H9 (cell line): ENCODE measurements at regions not wholly inside any gene's neighbourhood (a gene's known extent, or its start where the extent isn't known, plus 50 kb on each side); places are given as distances from the start of the nearest gene placed in this dataset.

Experiments
- DNase-seq: peaks from one replicate; pipeline ENCODE4 v3.0.0-alpha.2; 2017
- H2AFZ ChIP-seq: one replicate; pipeline ENCODE4 v1.6.1; 2013; ENCODE audit warnings: mild to moderate bottlenecking, low read length, control low read depth, moderate library complexity
- H2AK5ac ChIP-seq: 2 replicates; pipeline ENCODE4 v1.6.1; 2013; ENCODE audit warnings: low read length, control low read depth, mixed read lengths; ENCODE audit not compliant: insufficient read length
- H2BK120ac ChIP-seq: one replicate; pipeline ENCODE4 v1.6.1; 2013; ENCODE audit warnings: low read depth, mild to moderate bottlenecking, low read length, control low read depth, inconsistent platforms; ENCODE audit not compliant: poor library complexity, severe bottlenecking
- H2BK12ac ChIP-seq: 2 replicates; pipeline ENCODE4 v1.6.1; 2013; ENCODE audit warnings: low read length, control low read depth, mixed read lengths, low read depth; ENCODE audit not compliant: insufficient read length
- H2BK15ac ChIP-seq: 2 replicates; pipeline ENCODE4 v1.6.1; 2013; ENCODE audit warnings: low read depth, low read length, control low read depth
- H2BK20ac ChIP-seq: one replicate; pipeline ENCODE4 v1.6.1; 2013; ENCODE audit warnings: low read depth, mild to moderate bottlenecking, low read length, control low read depth, inconsistent platforms; ENCODE audit not compliant: poor library complexity, severe bottlenecking
- H2BK5ac ChIP-seq: 2 replicates; pipeline ENCODE4 v1.6.1; 2013; ENCODE audit warnings: low read length, control low read depth, mixed read lengths; ENCODE audit not compliant: insufficient read length
- H3K14ac ChIP-seq: 2 replicates; pipeline ENCODE4 v1.6.1; 2013; ENCODE audit warnings: low read length, control low read depth; ENCODE audit not compliant: insufficient read depth
- H3K18ac ChIP-seq: 2 replicates; pipeline ENCODE4 v1.6.1; 2013; ENCODE audit warnings: low read depth, mild to moderate bottlenecking, mixed read lengths, low read length, control low read depth; ENCODE audit not compliant: insufficient read length
- H3K23ac ChIP-seq: 2 replicates; pipeline ENCODE4 v1.6.1; 2013; ENCODE audit warnings: low read length, control low read depth, mixed read lengths, low read depth; ENCODE audit not compliant: insufficient read length
- H3K23me2 ChIP-seq: 2 replicates; pipeline ENCODE4 v1.6.1; 2013; ENCODE audit warnings: low read depth, mild to moderate bottlenecking, mixed read lengths, low read length, control low read depth; ENCODE audit not compliant: insufficient read length, poor library complexity, severe bottlenecking
- H3K27ac ChIP-seq: 2 replicates; pipeline ENCODE4 v1.5.1; 2013; ENCODE audit warnings: low read length, control low read depth, mixed read lengths, low read depth; ENCODE audit not compliant: insufficient read length
- H3K27me3 ChIP-seq: 2 replicates; pipeline ENCODE4 v1.6.1; 2013; ENCODE audit warnings: low read length, control low read depth, inconsistent platforms; ENCODE audit not compliant: insufficient read depth
- H3K4ac ChIP-seq: 2 replicates; pipeline ENCODE4 v1.6.1; 2013; ENCODE audit warnings: low read depth, mild to moderate bottlenecking, control low read depth, inconsistent platforms, low read length, moderate library complexity
- H3K4me1 ChIP-seq: 2 replicates; pipeline ENCODE4 v1.6.1; 2013; ENCODE audit warnings: low read length, control low read depth, inconsistent platforms; ENCODE audit not compliant: insufficient read depth
- H3K4me2 ChIP-seq: 2 replicates; pipeline ENCODE4 v1.6.1; 2013; ENCODE audit warnings: low read length, control low read depth, mixed read lengths; ENCODE audit not compliant: insufficient read length, insufficient read depth
- H3K56ac ChIP-seq: 2 replicates; pipeline ENCODE4 v1.6.1; 2013; ENCODE audit warnings: low read depth, mild to moderate bottlenecking, mixed read lengths, low read length, control low read depth; ENCODE audit not compliant: insufficient read length
- H3K79me1 ChIP-seq: 2 replicates; pipeline ENCODE4 v1.6.1; 2013; ENCODE audit warnings: low read depth, mild to moderate bottlenecking, moderate library complexity, low read length, control low read depth, inconsistent platforms; ENCODE audit not compliant: insufficient read depth, poor library complexity, severe bottlenecking
- H3K79me2 ChIP-seq: 2 replicates; pipeline ENCODE4 v1.6.1; 2013; ENCODE audit warnings: low read length, control low read depth, inconsistent platforms; ENCODE audit not compliant: insufficient read depth
- H3K9ac ChIP-seq: 2 replicates; pipeline ENCODE4 v1.6.1; 2013; ENCODE audit warnings: low read length, control low read depth, mixed read lengths; ENCODE audit not compliant: insufficient read length; ENCODE audit errors: extremely low read depth
- H3K9me3 ChIP-seq: one replicate; pipeline ENCODE4 v1.6.1; 2013; ENCODE audit warnings: low read depth, low read length, inconsistent platforms; ENCODE audit not compliant: control insufficient read depth
- H3T11ph ChIP-seq: one replicate; pipeline ENCODE4 v1.6.1; 2013; ENCODE audit warnings: mild to moderate bottlenecking, low read length, control low read depth, inconsistent platforms
- H4K20me1 ChIP-seq: one replicate; pipeline ENCODE4 v1.6.1; 2013; ENCODE audit not compliant: control insufficient read depth, insufficient read length, insufficient read depth
- H4K5ac ChIP-seq: 2 replicates; pipeline ENCODE4 v1.6.1; 2013; ENCODE audit warnings: low read depth, mild to moderate bottlenecking, mixed read lengths, low read length, control low read depth; ENCODE audit not compliant: insufficient read length
- H4K8ac ChIP-seq: replicated peaks from 2 replicates; pipeline ENCODE4 v1.6.1; 2013; ENCODE audit warnings: low read length, control low read depth, mixed read lengths, low read depth; ENCODE audit not compliant: insufficient read length
- H4K91ac ChIP-seq: 2 replicates; pipeline ENCODE4 v1.6.1; 2013; ENCODE audit warnings: low read depth, mild to moderate bottlenecking, moderate library complexity, mixed read lengths, low read length, control low read depth; ENCODE audit not compliant: insufficient read length
- H3K27ac Mint-ChIP-seq, 3 experiments: 2 replicates in 2 of 3; 3 replicates in 1 of 3; pipeline ENCODE4 v1.8.0; 2020 to 2021; ENCODE audit warnings: mixed read lengths in 3 of 3, mild to moderate bottlenecking in 1 of 3, moderate library complexity in 1 of 3
- H3K27me3 Mint-ChIP-seq: 2 replicates; pipeline ENCODE4 v1.8.0; 2021; ENCODE audit warnings: low read depth, mild to moderate bottlenecking, moderate library complexity, mixed read lengths
- H3K36me3 Mint-ChIP-seq, 3 experiments: 2 replicates in 2 of 3; 3 replicates in 1 of 3; pipeline ENCODE4 v1.8.0; 2020 to 2021; ENCODE audit warnings: low read depth in 3 of 3, mixed read lengths in 3 of 3; ENCODE audit not compliant: insufficient read depth in 1 of 3
- H3K4me1 Mint-ChIP-seq, 2 experiments: 2 replicates each; pipeline ENCODE4 v1.8.0; 2020; ENCODE audit warnings: mixed read lengths in 2 of 2
- H3K4me3 Mint-ChIP-seq, 2 experiments: 2 replicates in 1 of 2; 3 replicates in 1 of 2; pipeline ENCODE4 v1.8.0; 2020 to 2021; ENCODE audit warnings: mild to moderate bottlenecking in 2 of 2, mixed read lengths in 2 of 2, moderate library complexity in 1 of 2
- H3K9me3 Mint-ChIP-seq, 2 experiments: 2 replicates in 1 of 2; 3 replicates in 1 of 2; pipeline ENCODE4 v1.8.0; 2020; ENCODE audit warnings: mild to moderate bottlenecking in 2 of 2, mixed read lengths in 2 of 2, moderate library complexity in 1 of 2
- CTCF ChIP-seq: fragments of 200-600 bp; sonication (generic); conservative IDR thresholded peaks from 3 replicates; pipeline ENCODE4 v1.8.0; 2021; ENCODE audit warnings: antibody characterized with exemption, mild to moderate bottlenecking
- WGBS: extraction: QIAGEN DNeasy Blood & Tissue Kit; methylation state at CpG from one replicate; pipeline ENCODE4 v1.1.7; 2013; ENCODE audit warnings: missing lambda C conversion rate, low lambda C conversion rate, mixed read lengths; ENCODE audit not compliant: insufficient read length; ENCODE audit errors: extremely low coverage; 5-methylcytosine and 5-hydroxymethylcytosine counted together

- Histone ChIP-seq H3K9me3 (no peaks in the 10 kb centered on the region), H3K27ac (no peak overlapping the region), H3T11ph (no peak overlapping the region), H3K4me1 (no peaks in the 10 kb centered on the region), H2AFZ (no peak overlapping the region), H3K4me2 (no peak overlapping the region), H4K5ac (no peak overlapping the region), H3K79me2 (no peaks in the 10 kb centered on the region), H3K23ac (no peak overlapping the region), H2BK15ac (no peak overlapping the region), H2BK20ac (no peak overlapping the region), H3K79me1 (no peaks in the 10 kb centered on the region), H3K27me3 (no peaks in the 10 kb centered on the region), H4K20me1 (no peaks in the 10 kb centered on the region), H2BK120ac (no peak overlapping the region), H3K56ac (no peak overlapping the region), H3K14ac (no peak overlapping the region), H3K9ac (no peak overlapping the region), H3K4ac (no peak overlapping the region), H4K8ac (no peak overlapping the region), H2BK5ac (no peak overlapping the region), H3K18ac (no peak overlapping the region), H4K91ac (no peak overlapping the region), H3K23me2 (no peaks in the 10 kb centered on the region), H2BK12ac (no peak overlapping the region), H2AK5ac (no peak overlapping the region)
- no peak for TF ChIP-seq CTCF
- WGBS = no CpG with 5 or more reads among the region's 6 CpGs
- no peaks in the 10 kb centered on the region for H3K9me3 Mint-ChIP-seq
- H3K4me3 Mint-ChIP-seq = no peak overlapping the region
- no peaks in the 10 kb centered on the region for H3K36me3 Mint-ChIP-seq
- DNase-seq = no peak
- H3K27me3 Mint-ChIP-seq = peaks cover 80% of the 10 kb centered on the region
- peaks cover 7 to 8% of the 10 kb centered on the region in 2 experiments; a peak in 3 of 4 replicates for H3K4me1 Mint-ChIP-seq
- H3K27ac Mint-ChIP-seq = no peak overlapping the region; a peak in 1 of 7 replicates
Measured at GRCh38 chr12:130111965-130112496, 50.2 kb upstream of the FZD10 start.
